WI38 (cell line): ENCODE measurements at regions not wholly inside any gene's neighbourhood (a gene's known extent, or its start where the extent isn't known, plus 50 kb on each side); places are given as distances from the start of the nearest gene placed in this dataset.

Experiments
- H3K4me3 ChIP-seq: 2 replicates; pipeline ENCODE4 v1.5.1; 2011; ENCODE audit warnings: low read depth, mild to moderate bottlenecking, control low read depth, low read length
- TF ChIP-seq, protein P1 (sequence below): IDR thresholded peaks from 2 replicates; pipeline ENCODE4 v1.5.1; 2012; ENCODE audit warnings: low read depth, mild to moderate bottlenecking, control low read depth, low read length

DNA sequence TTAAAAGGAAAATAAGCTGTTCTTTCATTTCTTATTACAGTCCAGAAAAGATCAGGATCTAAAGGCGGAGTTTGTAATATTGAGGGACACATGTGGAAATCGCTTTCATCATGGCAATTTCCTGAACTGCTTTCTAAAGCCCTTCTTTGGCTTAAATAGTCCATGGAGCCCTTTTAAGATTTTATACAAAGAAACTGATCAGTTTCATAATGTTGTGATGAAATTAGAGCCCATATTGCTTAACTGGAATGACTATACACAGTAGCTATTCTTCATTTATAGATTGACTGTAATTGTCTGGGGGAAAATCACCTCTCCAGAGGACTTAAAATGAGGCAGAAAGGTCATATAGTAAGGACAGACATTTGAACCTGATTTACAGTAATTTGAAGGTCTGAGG, 322.2 kb downstream of the ETAA1 start:
- TF ChIP-seq, protein P1, sequence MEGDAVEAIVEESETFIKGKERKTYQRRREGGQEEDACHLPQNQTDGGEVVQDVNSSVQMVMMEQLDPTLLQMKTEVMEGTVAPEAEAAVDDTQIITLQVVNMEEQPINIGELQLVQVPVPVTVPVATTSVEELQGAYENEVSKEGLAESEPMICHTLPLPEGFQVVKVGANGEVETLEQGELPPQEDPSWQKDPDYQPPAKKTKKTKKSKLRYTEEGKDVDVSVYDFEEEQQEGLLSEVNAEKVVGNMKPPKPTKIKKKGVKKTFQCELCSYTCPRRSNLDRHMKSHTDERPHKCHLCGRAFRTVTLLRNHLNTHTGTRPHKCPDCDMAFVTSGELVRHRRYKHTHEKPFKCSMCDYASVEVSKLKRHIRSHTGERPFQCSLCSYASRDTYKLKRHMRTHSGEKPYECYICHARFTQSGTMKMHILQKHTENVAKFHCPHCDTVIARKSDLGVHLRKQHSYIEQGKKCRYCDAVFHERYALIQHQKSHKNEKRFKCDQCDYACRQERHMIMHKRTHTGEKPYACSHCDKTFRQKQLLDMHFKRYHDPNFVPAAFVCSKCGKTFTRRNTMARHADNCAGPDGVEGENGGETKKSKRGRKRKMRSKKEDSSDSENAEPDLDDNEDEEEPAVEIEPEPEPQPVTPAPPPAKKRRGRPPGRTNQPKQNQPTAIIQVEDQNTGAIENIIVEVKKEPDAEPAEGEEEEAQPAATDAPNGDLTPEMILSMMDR = no peak

DNA sequence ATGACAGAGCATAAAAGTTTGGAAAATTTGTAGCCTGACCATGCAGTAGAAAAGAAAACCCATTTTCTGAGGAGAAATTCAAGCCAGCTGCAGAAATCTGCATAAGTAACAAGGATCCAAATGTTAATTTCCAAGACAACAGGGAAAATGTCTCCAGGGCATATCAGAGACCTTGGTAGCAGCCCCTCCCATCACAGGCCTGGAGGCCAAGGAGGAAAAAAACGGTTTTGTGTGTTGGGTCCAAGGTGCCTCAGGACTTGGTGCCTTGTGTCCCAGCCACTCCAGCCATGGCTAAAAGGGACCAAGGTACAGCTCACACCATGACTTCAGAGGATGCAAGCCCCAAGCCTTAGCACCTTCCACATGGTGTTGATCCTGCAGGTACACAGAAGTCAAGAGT, 324.4 kb downstream of the ETAA1 start:
- no peak overlapping the region for H3K4me3 ChIP-seq
- TF ChIP-seq, protein P1 = no peak

More for the DNA sequence above, 322.2 kb downstream of the ETAA1 start:
- H3K4me3 ChIP-seq = no peak overlapping the region

DNA sequence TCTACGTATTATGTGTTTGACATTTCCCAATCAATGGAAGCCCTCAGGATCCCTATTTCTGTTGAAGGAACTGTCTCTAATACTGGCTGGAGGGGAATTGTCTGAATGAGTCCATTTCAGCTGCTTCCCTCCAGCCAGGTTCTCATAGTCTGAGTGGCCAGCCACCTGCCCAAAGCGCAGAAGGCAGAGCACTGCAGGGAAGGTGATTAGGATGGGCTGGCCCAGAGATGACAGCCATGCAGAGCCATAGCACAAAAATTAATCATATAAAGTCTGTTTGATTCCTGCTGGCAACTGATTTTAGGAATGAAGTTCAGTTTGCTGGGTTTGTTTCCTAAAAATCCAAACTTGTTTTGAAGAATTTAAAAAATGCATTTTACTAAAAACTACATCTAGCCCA, 327.1 kb downstream of the ETAA1 start:
- TF ChIP-seq, protein P1 = no peak
- no peak overlapping the region for H3K4me3 ChIP-seq

DNA sequence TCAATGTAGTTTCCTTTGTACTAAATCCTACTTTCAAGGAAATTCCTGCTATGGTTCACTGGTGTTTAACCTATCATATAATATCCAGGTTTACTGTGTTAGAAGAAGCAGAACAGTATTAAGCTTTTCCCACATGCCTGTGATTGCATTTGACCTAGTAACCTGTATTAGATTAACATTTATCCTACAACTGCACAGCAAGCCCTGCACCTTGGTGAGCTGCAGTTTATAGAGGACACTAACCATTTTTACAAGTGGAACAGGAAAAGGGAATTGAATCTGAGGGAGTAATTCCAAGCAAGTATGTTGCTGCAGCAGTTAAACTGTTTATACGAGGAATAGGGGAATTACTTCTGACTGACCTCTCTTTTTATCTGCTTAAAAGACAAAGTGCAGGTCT, 328.6 kb downstream of the ETAA1 start:
- TF ChIP-seq, protein P1 = no peak
- no peak overlapping the region for H3K4me3 ChIP-seq

DNA sequence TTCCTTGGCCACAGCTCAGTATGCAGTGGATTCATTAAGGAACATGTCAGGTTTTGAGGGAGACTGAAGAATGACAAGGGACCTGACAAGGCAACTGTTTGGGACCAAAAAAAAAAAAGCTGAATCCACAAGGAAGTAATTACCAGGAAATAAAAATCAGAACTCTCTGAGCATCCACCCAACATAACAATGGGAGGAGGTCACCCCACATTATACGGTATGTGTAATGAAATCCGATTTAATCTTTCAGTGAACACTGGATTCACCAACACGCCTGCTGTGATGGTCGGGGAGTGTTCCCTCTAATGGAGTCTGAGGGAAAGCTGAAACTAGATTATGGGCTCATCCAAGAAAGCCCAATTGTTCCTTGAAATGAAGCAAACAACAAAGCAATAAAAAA, 329.3 kb downstream of the ETAA1 start:
- no peak overlapping the region for H3K4me3 ChIP-seq
- TF ChIP-seq, protein P1 = no peak

DNA sequence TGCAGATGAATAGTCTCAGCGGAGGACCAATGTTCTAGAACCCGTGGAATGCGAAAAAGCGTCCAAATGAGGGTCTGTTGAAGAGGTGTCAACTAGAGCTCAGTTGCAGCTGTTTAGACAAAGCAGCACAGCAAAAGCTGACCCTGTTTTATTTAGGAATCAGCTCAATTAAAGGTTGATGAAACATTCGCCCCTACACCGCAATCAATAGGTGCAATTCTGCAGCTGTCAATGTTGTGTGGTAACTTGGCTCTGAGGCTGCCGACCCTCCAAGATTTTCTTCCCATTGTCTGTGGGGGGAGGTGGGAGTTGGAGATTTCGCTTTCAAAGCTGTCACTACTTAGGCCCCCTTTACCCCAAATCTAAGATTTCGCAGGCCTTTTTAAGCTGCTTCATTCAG, 330.0 kb downstream of the ETAA1 start:
- TF ChIP-seq, protein P1 = no peak

DNA sequence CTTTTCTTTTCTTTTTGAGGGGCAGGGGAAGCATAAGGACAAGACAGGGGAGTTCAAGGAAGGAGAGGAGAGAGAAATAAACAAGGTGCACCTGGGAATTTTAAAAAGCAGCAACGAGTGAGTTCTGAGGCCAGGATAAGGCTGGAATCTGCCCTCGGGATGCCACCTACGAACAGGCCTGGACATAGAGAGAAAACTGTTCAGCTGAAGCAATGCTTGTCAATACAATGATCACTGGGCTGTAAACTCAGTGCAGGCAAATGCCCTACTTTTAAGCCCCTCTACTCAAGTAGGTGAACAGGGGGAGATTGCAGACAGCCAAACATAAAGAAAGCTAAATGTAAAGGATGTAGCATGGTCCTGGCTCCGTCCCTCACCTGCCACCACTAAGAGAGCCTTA, 330.5 kb downstream of the ETAA1 start:
- H3K4me3 ChIP-seq = no peak overlapping the region
- TF ChIP-seq, protein P1 = no peak

More for the DNA sequence above, 330.0 kb downstream of the ETAA1 start:
- no peak overlapping the region for H3K4me3 ChIP-seq
